ENCODE measurements at regions not wholly inside any gene's neighbourhood (a gene's known extent, or its start where the extent isn't known, plus 50 kb on each side); places are given as distances from the start of the nearest gene placed in this dataset.

DNA sequence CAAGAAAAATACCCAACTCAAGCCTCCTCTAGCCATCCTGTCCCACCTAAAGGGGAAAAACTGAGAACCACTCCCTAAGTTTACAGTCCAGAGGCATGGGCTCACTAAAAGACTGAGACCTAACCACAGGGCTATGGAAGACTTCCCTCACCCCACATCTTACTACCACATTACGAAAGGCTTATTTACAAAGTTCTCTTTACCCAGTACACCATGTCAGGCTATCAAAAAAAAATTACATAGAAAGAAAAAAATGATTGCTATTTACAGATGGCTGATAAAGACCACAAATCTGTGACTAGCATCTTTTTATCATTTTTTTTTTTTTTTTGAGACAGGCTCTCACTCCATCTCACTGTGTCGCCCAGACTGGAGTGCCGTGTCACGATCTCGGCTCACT is 69.7 kb upstream of the TNPO1 start:
- no peak overlapping the region for H2BK12ac ChIP-seq (ENCODE audit: low read length in 2 of 2)
- no peak overlapping the region for H2AFZ ChIP-seq (ENCODE audit: low read depth, low read length)
- H3K4me3 ChIP-seq (ENCODE audit: insufficient read depth in 1 of 2, low read depth in 1 of 2, low read length in 2 of 2), result no peak overlapping the region
- H3K36me3 ChIP-seq (ENCODE audit: control insufficient read depth in 1 of 2, insufficient read depth in 2 of 2, low read depth in 1 of 2, low read length in 2 of 2), result no peaks in the 10 kb centered on the region
- no peak overlapping the region for H2BK15ac ChIP-seq (ENCODE audit: low read depth, poor library complexity, severe bottlenecking)
- H3K9ac ChIP-seq (ENCODE audit: low read length), result no peak overlapping the region
- H3K9me3 ChIP-seq (ENCODE audit: control insufficient read depth, low read length), result no peaks in the 10 kb centered on the region
- no peak overlapping the region for H3K4ac ChIP-seq (ENCODE audit: low read depth in 1 of 2, low read length in 2 of 2)
- H3K4me1 ChIP-seq (ENCODE audit: control insufficient read depth, insufficient read depth, low read depth, low read length), result no peaks in the 10 kb centered on the region
- no peaks in the 10 kb centered on the region for H3K79me1 ChIP-seq (replicated peaks; ENCODE audit: low read length, poor library complexity, severe bottlenecking)
- H2BK5ac ChIP-seq (ENCODE audit: low read depth, low read length, poor library complexity, severe bottlenecking), result no peak overlapping the region
- no peak overlapping the region for H4K91ac ChIP-seq (ENCODE audit: low read length)
- H3K27ac ChIP-seq (ENCODE audit: low read length, poor library complexity, severe bottlenecking), result no peak overlapping the region
- H3K18ac ChIP-seq (ENCODE audit: low read depth in 1 of 2, low read length in 2 of 2), result no peak overlapping the region
- 91% methylated on average over 4 of the region's 5 CpGs for WGBS
- peak; percentile 53 for DNase-seq
- no peak overlapping the region for H2AK5ac ChIP-seq (ENCODE audit: low read length, severe bottlenecking)
- no peak overlapping the region for H4K8ac ChIP-seq (ENCODE audit: low read length)
- H3K14ac ChIP-seq (ENCODE audit: low read length in 2 of 2), result no peak overlapping the region
- no peak overlapping the region for H3K23ac ChIP-seq (ENCODE audit: low read length in 2 of 2)
- H3K4me2 ChIP-seq (ENCODE audit: low read length, poor library complexity, severe bottlenecking), result no peak overlapping the region
- H3K27me3 ChIP-seq (ENCODE audit: control insufficient read depth in 1 of 2, insufficient read depth in 1 of 2, low read length in 2 of 2), result no peaks in the 10 kb centered on the region
- H2BK120ac ChIP-seq (ENCODE audit: low read depth, low read length), result no peak overlapping the region

GRCh38 chr5:72744136-72744535 is 72.3 kb upstream of the TNPO1 start:
- no peak for DNase-seq
- H2AFZ ChIP-seq (ENCODE audit: low read depth, low read length), result no peak overlapping the region
- H4K8ac ChIP-seq (ENCODE audit: low read length), result no peak overlapping the region
- 97% methylated on average over 4 of the region's 4 CpGs for WGBS
- no peak overlapping the region for H4K91ac ChIP-seq (ENCODE audit: low read length)
- H3K79me1 ChIP-seq (replicated peaks; ENCODE audit: low read length, poor library complexity, severe bottlenecking), result no peaks in the 10 kb centered on the region
- H2BK12ac ChIP-seq (ENCODE audit: low read length in 2 of 2), result no peak overlapping the region
- no peak overlapping the region for H3K18ac ChIP-seq (ENCODE audit: low read depth in 1 of 2, low read length in 2 of 2)
- no peak overlapping the region for H3K27ac ChIP-seq (ENCODE audit: low read length, poor library complexity, severe bottlenecking)
- H3K4me2 ChIP-seq (ENCODE audit: low read length, poor library complexity, severe bottlenecking), result no peak overlapping the region
- H3K4me1 ChIP-seq (ENCODE audit: control insufficient read depth, insufficient read depth, low read depth, low read length), result no peaks in the 10 kb centered on the region
- H3K4me3 ChIP-seq (ENCODE audit: insufficient read depth in 1 of 2, low read depth in 1 of 2, low read length in 2 of 2), result no peak overlapping the region
- H2BK120ac ChIP-seq (ENCODE audit: low read depth, low read length), result no peak overlapping the region
- no peaks in the 10 kb centered on the region for H3K9me3 ChIP-seq (ENCODE audit: control insufficient read depth, low read length)
- no peak overlapping the region for H2BK15ac ChIP-seq (ENCODE audit: low read depth, poor library complexity, severe bottlenecking)
- no peak overlapping the region for H3K4ac ChIP-seq (ENCODE audit: low read depth in 1 of 2, low read length in 2 of 2)
- no peak overlapping the region for H3K23ac ChIP-seq (ENCODE audit: low read length in 2 of 2)
- H3K9ac ChIP-seq (ENCODE audit: low read length), result no peak overlapping the region
- H3K14ac ChIP-seq (ENCODE audit: low read length in 2 of 2), result no peak overlapping the region
- H3K27me3 ChIP-seq (ENCODE audit: control insufficient read depth in 1 of 2, insufficient read depth in 1 of 2, low read length in 2 of 2), result no peaks in the 10 kb centered on the region
- no peaks in the 10 kb centered on the region for H3K36me3 ChIP-seq (ENCODE audit: control insufficient read depth in 1 of 2, insufficient read depth in 2 of 2, low read depth in 1 of 2, low read length in 2 of 2)
- H2BK5ac ChIP-seq (ENCODE audit: low read depth, low read length, poor library complexity, severe bottlenecking), result no peak overlapping the region
- no peak overlapping the region for H2AK5ac ChIP-seq (ENCODE audit: low read length, severe bottlenecking)

DNA sequence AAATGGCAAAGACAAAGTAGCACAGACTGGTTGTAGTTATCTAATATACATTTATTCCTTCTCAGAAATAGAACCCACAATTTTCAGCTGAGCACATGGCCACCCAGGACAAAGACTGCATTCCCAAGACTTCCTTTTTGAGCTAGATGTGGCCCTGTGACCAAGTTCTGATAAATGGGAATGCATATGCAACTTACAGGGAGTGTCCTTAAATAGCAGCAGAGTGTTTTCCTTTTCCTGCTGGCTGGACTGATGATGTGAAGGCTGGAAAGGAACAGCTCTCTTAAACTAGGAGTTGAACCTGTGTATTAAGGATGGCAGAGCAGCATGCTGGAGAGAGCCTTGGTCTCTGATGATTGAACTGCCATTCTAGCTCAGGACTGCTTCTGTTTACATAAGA is 74.7 kb upstream of the TNPO1 start:
- no peak overlapping the region for H2AK5ac ChIP-seq (ENCODE audit: low read length, severe bottlenecking)
- H3K14ac ChIP-seq (ENCODE audit: low read length in 2 of 2), result no peak overlapping the region
- no peak overlapping the region for H4K8ac ChIP-seq (ENCODE audit: low read length)
- no peak overlapping the region for H2AFZ ChIP-seq (ENCODE audit: low read depth, low read length)
- no peak overlapping the region for H3K27ac ChIP-seq (ENCODE audit: low read length, poor library complexity, severe bottlenecking)
- H3K18ac ChIP-seq (ENCODE audit: low read depth in 1 of 2, low read length in 2 of 2), result no peak overlapping the region
- no peak overlapping the region for H4K91ac ChIP-seq (ENCODE audit: low read length)
- H3K36me3 ChIP-seq (ENCODE audit: control insufficient read depth in 1 of 2, insufficient read depth in 2 of 2, low read depth in 1 of 2, low read length in 2 of 2), result no peaks in the 10 kb centered on the region
- no peaks in the 10 kb centered on the region for H3K9me3 ChIP-seq (ENCODE audit: control insufficient read depth, low read length)
- DNase-seq, result no peak
- H3K4me1 ChIP-seq (ENCODE audit: control insufficient read depth, insufficient read depth, low read depth, low read length), result no peaks in the 10 kb centered on the region
- no peak overlapping the region for H3K23ac ChIP-seq (ENCODE audit: low read length in 2 of 2)
- H3K27me3 ChIP-seq (ENCODE audit: control insufficient read depth in 1 of 2, insufficient read depth in 1 of 2, low read length in 2 of 2), result no peaks in the 10 kb centered on the region
- no peak overlapping the region for H3K4me3 ChIP-seq (ENCODE audit: insufficient read depth in 1 of 2, low read depth in 1 of 2, low read length in 2 of 2)
- H2BK12ac ChIP-seq (ENCODE audit: low read length in 2 of 2), result no peak overlapping the region
- no peaks in the 10 kb centered on the region for H3K79me1 ChIP-seq (replicated peaks; ENCODE audit: low read length, poor library complexity, severe bottlenecking)
- no peak overlapping the region for H2BK15ac ChIP-seq (ENCODE audit: low read depth, poor library complexity, severe bottlenecking)
- no peak overlapping the region for H3K4me2 ChIP-seq (ENCODE audit: low read length, poor library complexity, severe bottlenecking)
- no peak overlapping the region for H3K4ac ChIP-seq (ENCODE audit: low read depth in 1 of 2, low read length in 2 of 2)
- no peak overlapping the region for H2BK5ac ChIP-seq (ENCODE audit: low read depth, low read length, poor library complexity, severe bottlenecking)
- H2BK120ac ChIP-seq (ENCODE audit: low read depth, low read length), result no peak overlapping the region
- no peak overlapping the region for H3K9ac ChIP-seq (ENCODE audit: low read length)

GRCh38 chr5:72733810-72734209 is 82.7 kb upstream of the TNPO1 start:
- no peaks in the 10 kb centered on the region for H3K36me3 ChIP-seq (ENCODE audit: control insufficient read depth in 1 of 2, insufficient read depth in 2 of 2, low read depth in 1 of 2, low read length in 2 of 2)
- H2BK120ac ChIP-seq (ENCODE audit: low read depth, low read length), result no peak overlapping the region
- no peak for DNase-seq
- H3K14ac ChIP-seq (ENCODE audit: low read length in 2 of 2), result no peak overlapping the region
- no peak overlapping the region for H3K27ac ChIP-seq (ENCODE audit: low read length, poor library complexity, severe bottlenecking)
- H3K9ac ChIP-seq (ENCODE audit: low read length), result no peak overlapping the region
- no peak overlapping the region for H3K18ac ChIP-seq (ENCODE audit: low read depth in 1 of 2, low read length in 2 of 2)
- no peak overlapping the region for H2BK15ac ChIP-seq (ENCODE audit: low read depth, poor library complexity, severe bottlenecking)
- H2AK5ac ChIP-seq (ENCODE audit: low read length, severe bottlenecking), result no peak overlapping the region
- H3K4me1 ChIP-seq (ENCODE audit: control insufficient read depth, insufficient read depth, low read depth, low read length), result no peaks in the 10 kb centered on the region
- no peak overlapping the region for H2AFZ ChIP-seq (ENCODE audit: low read depth, low read length)
- H3K27me3 ChIP-seq (ENCODE audit: control insufficient read depth in 1 of 2, insufficient read depth in 1 of 2, low read length in 2 of 2), result no peaks in the 10 kb centered on the region
- no peak overlapping the region for H2BK12ac ChIP-seq (ENCODE audit: low read length in 2 of 2)
- 87% methylated on average over 4 of the region's 4 CpGs for WGBS
- H3K4me2 ChIP-seq (ENCODE audit: low read length, poor library complexity, severe bottlenecking), result no peak overlapping the region
- no peaks in the 10 kb centered on the region for H3K79me1 ChIP-seq (replicated peaks; ENCODE audit: low read length, poor library complexity, severe bottlenecking)
- H3K4ac ChIP-seq (ENCODE audit: low read depth in 1 of 2, low read length in 2 of 2), result no peak overlapping the region
- H4K8ac ChIP-seq (ENCODE audit: low read length), result no peak overlapping the region
- no peak overlapping the region for H2BK5ac ChIP-seq (ENCODE audit: low read depth, low read length, poor library complexity, severe bottlenecking)
- H3K4me3 ChIP-seq (ENCODE audit: insufficient read depth in 1 of 2, low read depth in 1 of 2, low read length in 2 of 2), result no peak overlapping the region
- H4K91ac ChIP-seq (ENCODE audit: low read length), result no peak overlapping the region
- H3K23ac ChIP-seq (ENCODE audit: low read length in 2 of 2), result no peak overlapping the region
- no peaks in the 10 kb centered on the region for H3K9me3 ChIP-seq (ENCODE audit: control insufficient read depth, low read length)

Data from mesenchymal stem cell (in vitro differentiated cells and primary cell).